Neural progenitor cell (in vitro differentiated cells): ENCODE measurements at regions not wholly inside any gene's neighbourhood (a gene's known extent, or its start where the extent isn't known, plus 50 kb on each side); places are given as distances from the start of the nearest gene placed in this dataset.

Experiments used
- DNase-seq: peaks from one replicate; pipeline ENCODE4 v3.0.0-alpha.2; 2016; ENCODE audit warnings: low spot score
- H2AFZ ChIP-seq: fragments of 200-600 bp; sonication (generic); replicated peaks from 2 replicates; pipeline ENCODE4 v1.6.1; 2016; ENCODE audit warnings: antibody characterized with exemption
- H3F3A ChIP-seq: fragments of 200-600 bp; sonication (generic); 2 replicates; pipeline ENCODE4 v1.6.1; 2016; ENCODE audit warnings: antibody characterized with exemption, low read depth
- H3K27ac ChIP-seq: fragments of 200-600 bp; sonication (generic); 2 replicates; pipeline ENCODE4 v1.5.1; 2016; ENCODE audit warnings: mild to moderate bottlenecking
- H3K27me3 ChIP-seq: fragments of 200-600 bp; sonication (generic); 2 replicates; pipeline ENCODE4 v1.6.1; 2016; ENCODE audit warnings: mild to moderate bottlenecking, moderate library complexity
- H3K36me3 ChIP-seq: fragments of 200-600 bp; sonication (generic); 2 replicates; pipeline ENCODE4 v1.5.1; 2016
- H3K4me1 ChIP-seq: fragments of 200-600 bp; sonication (generic); 2 replicates; pipeline ENCODE4 v1.6.1; 2016; ENCODE audit warnings: mixed run types
- H3K4me2 ChIP-seq: fragments of 200-600 bp; sonication (generic); 2 replicates; pipeline ENCODE4 v1.6.1; 2016
- H3K4me3 ChIP-seq: fragments of 200-600 bp; sonication (generic); 2 replicates; pipeline ENCODE4 v1.5.1; 2016
- H3K79me2 ChIP-seq: fragments of 200-600 bp; sonication (generic); 2 replicates; pipeline ENCODE4 v1.6.1; 2016; ENCODE audit warnings: low read depth
- H3K9ac ChIP-seq: fragments of 200-600 bp; sonication (generic); 2 replicates; pipeline ENCODE4 v1.6.1; 2016
- H3K9me3 ChIP-seq: fragments of 200-600 bp; sonication (generic); 2 replicates; pipeline ENCODE4 v1.5.1; 2016; ENCODE audit warnings: low read depth
- H4K20me1 ChIP-seq: fragments of 200-600 bp; sonication (generic); 2 replicates; pipeline ENCODE4 v1.6.1; 2016; ENCODE audit warnings: low read depth
- H3K27ac Mint-ChIP-seq: 3 replicates; pipeline ENCODE4 v1.8.0; 2021; ENCODE audit warnings: mixed read lengths
- H3K27me3 Mint-ChIP-seq: 2 replicates; pipeline ENCODE4 v1.8.0; 2022; ENCODE audit warnings: low read depth, mild to moderate bottlenecking, inconsistent platforms, moderate library complexity, mixed read lengths; ENCODE audit not compliant: insufficient read depth
- H3K36me3 Mint-ChIP-seq: 3 replicates; pipeline ENCODE4 v1.8.0; 2021; ENCODE audit warnings: mixed read lengths
- H3K4me1 Mint-ChIP-seq: 3 replicates; pipeline ENCODE4 v1.8.0; 2021; ENCODE audit warnings: mixed read lengths
- H3K4me3 Mint-ChIP-seq: 3 replicates; pipeline ENCODE4 v1.8.0; 2021; ENCODE audit warnings: mild to moderate bottlenecking, moderate library complexity, mixed read lengths
- H3K9me3 Mint-ChIP-seq: 3 replicates; pipeline ENCODE4 v1.8.0; 2020; ENCODE audit warnings: mixed read lengths
- EZH2 ChIP-seq: fragments of 200-600 bp; sonication (generic); IDR thresholded peaks from 2 replicates; pipeline ENCODE4 v1.6.1; 2017; ENCODE audit warnings: antibody characterized with exemption, mild to moderate bottlenecking, moderate library complexity
- EZH2phosphoT487 ChIP-seq: fragments of 200-600 bp; sonication (generic); IDR thresholded peaks from 2 replicates; pipeline ENCODE4 v1.6.1; 2017; ENCODE audit warnings: antibody characterized with exemption
- TF ChIP-seq, protein P1 (sequence below): fragments of 200-600 bp; sonication (generic); IDR thresholded peaks from 2 replicates; pipeline ENCODE4 v1.5.1; 2017; ENCODE audit warnings: antibody characterized with exemption, mild to moderate bottlenecking

GRCh38 chr3:8238432-8238831, 263.2 kb upstream of the LMCD1 start:
- Mint-ChIP-seq H3K27ac (no peak overlapping the region), H3K4me3 (no peak overlapping the region)
- DNase-seq = no peak

GRCh38 chr3:8239095-8239494, 262.5 kb upstream of the LMCD1 start:
- H3K4me3 ChIP-seq = no peak overlapping the region
- Mint-ChIP-seq H3K36me3 (no peaks in the 10 kb centered on the region), H3K4me1 (peaks cover 6% of the 10 kb centered on the region), H3K4me3 (no peak overlapping the region), H3K27ac (no peak overlapping the region), H3K9me3 (no peaks in the 10 kb centered on the region), H3K27me3 (no peaks in the 10 kb centered on the region)
- H3K27me3 ChIP-seq = no peaks in the 10 kb centered on the region
- H3K9me3 ChIP-seq = no peaks in the 10 kb centered on the region
- no peaks in the 10 kb centered on the region for H3K4me1 ChIP-seq
- no peaks in the 10 kb centered on the region for H3K36me3 ChIP-seq
- H3F3A ChIP-seq = no peaks in the 10 kb centered on the region
- H3K9ac ChIP-seq = no peak overlapping the region
- no peak overlapping the region for H3K27ac ChIP-seq
- DNase-seq = no peak
- no peak for TF ChIP-seq EZH2phosphoT487
- no peak for TF ChIP-seq EZH2
- TF ChIP-seq, protein P1, sequence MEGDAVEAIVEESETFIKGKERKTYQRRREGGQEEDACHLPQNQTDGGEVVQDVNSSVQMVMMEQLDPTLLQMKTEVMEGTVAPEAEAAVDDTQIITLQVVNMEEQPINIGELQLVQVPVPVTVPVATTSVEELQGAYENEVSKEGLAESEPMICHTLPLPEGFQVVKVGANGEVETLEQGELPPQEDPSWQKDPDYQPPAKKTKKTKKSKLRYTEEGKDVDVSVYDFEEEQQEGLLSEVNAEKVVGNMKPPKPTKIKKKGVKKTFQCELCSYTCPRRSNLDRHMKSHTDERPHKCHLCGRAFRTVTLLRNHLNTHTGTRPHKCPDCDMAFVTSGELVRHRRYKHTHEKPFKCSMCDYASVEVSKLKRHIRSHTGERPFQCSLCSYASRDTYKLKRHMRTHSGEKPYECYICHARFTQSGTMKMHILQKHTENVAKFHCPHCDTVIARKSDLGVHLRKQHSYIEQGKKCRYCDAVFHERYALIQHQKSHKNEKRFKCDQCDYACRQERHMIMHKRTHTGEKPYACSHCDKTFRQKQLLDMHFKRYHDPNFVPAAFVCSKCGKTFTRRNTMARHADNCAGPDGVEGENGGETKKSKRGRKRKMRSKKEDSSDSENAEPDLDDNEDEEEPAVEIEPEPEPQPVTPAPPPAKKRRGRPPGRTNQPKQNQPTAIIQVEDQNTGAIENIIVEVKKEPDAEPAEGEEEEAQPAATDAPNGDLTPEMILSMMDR = no peak
- no peaks in the 10 kb centered on the region for H4K20me1 ChIP-seq
- H3K79me2 ChIP-seq = no peaks in the 10 kb centered on the region
- H3K4me2 ChIP-seq = no peak overlapping the region
- H2AFZ ChIP-seq = no peak overlapping the region

More at GRCh38 chr3:8238432-8238831, 263.2 kb upstream of the LMCD1 start:
- no peaks in the 10 kb centered on the region for H3K9me3 Mint-ChIP-seq
- Histone ChIP-seq H2AFZ (no peak overlapping the region), H3K36me3 (no peaks in the 10 kb centered on the region), H3K4me3 (no peak overlapping the region), H3K4me1 (no peaks in the 10 kb centered on the region), H4K20me1 (no peaks in the 10 kb centered on the region), H3K4me2 (no peak overlapping the region), H3F3A (no peaks in the 10 kb centered on the region), H3K27me3 (no peaks in the 10 kb centered on the region), H3K9ac (no peak overlapping the region), H3K79me2 (no peaks in the 10 kb centered on the region), H3K9me3 (no peaks in the 10 kb centered on the region), H3K27ac (no peak overlapping the region)
- no peaks in the 10 kb centered on the region for H3K27me3 Mint-ChIP-seq
- TF ChIP-seq EZH2phosphoT487 (no peak), EZH2 (no peak)
- TF ChIP-seq, protein P1 = no peak
- no peaks in the 10 kb centered on the region for H3K36me3 Mint-ChIP-seq
- peaks cover 6% of the 10 kb centered on the region for H3K4me1 Mint-ChIP-seq

DNA sequence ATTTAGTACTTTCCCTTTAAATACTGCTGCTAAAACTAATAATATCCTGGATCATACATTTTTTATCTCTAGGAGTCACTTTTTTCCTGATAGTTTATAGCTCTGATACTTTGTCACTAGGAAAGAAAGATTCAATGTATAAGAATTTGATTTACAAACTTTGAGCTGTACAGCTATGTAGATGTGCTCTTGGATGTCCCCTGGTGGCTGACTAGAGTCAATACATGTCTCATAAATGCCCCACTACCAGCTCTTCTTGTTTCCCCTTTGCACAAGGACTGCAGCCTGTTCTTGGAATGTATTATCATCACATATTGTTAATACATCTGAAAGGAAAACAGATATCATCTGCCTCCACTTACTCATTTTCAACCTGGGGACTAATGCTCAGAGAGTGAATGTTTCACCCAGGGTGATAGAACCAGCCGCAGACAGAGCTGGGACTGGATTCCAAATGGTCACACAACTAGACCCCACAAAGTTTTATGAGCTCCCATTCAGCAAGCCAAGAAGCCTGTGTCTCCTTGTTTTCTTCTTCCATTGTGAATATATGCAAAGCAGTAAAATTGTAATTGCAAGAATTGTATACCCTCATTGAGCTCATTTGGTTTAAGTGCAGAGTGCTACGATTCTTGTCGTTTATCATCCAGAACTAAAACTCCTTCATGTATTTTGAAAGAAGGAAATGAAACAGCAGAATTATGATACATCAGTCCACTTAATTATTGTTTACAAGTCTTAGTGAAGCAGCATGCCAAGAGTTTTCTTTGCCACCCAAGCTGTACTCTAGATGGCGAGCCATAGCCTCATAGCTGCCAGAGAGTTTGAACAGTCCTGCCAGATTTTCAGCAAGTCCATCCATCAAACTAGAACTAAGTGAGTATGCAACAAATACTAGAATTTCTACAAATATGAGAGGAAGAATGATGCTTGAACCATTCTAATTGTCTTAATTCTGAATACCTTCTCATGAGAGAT, 261.6 kb upstream of the LMCD1 start:
- Mint-ChIP-seq H3K36me3 (no peaks in the 10 kb centered on the region), H3K27me3 (no peaks in the 10 kb centered on the region), H3K4me3 (no peak overlapping the region), H3K4me1 (no peaks in the 10 kb centered on the region), H3K27ac (no peak overlapping the region), H3K9me3 (no peaks in the 10 kb centered on the region)
- Histone ChIP-seq H3K9me3 (no peaks in the 10 kb centered on the region), H3K4me3 (no peak overlapping the region), H3K27me3 (no peaks in the 10 kb centered on the region), H3F3A (no peaks in the 10 kb centered on the region), H3K36me3 (no peaks in the 10 kb centered on the region), H3K79me2 (no peaks in the 10 kb centered on the region), H2AFZ (no peak overlapping the region), H4K20me1 (no peaks in the 10 kb centered on the region), H3K9ac (no peak overlapping the region), H3K4me2 (no peak overlapping the region), H3K27ac (no peak overlapping the region), H3K4me1 (no peaks in the 10 kb centered on the region)
- no peak for TF ChIP-seq EZH2
- TF ChIP-seq, protein P1 = peak; percentile 90
- peak; percentile 70 for DNase-seq
